Neural cell (in vitro differentiated cells): ENCODE measurements at regions not wholly inside any gene's neighbourhood (a gene's known extent, or its start where the extent isn't known, plus 50 kb on each side); places are given as distances from the start of the nearest gene placed in this dataset.

Source experiments
- H2AFZ ChIP-seq: fragments of 200-600, 300-800 bp; sonication (generic), shearing (Covaris generic); 2 replicates; pipeline ENCODE4 v1.6.0; 2014; ENCODE audit warnings: low read depth, mild to moderate bottlenecking, antibody characterized with exemption, low read length, moderate library complexity
- H3F3A ChIP-seq: fragments of 200-600 bp; shearing (Covaris generic); 2 replicates; pipeline ENCODE4 v1.6.1; 2016; ENCODE audit warnings: mild to moderate bottlenecking, moderate library complexity, mixed read lengths, antibody characterized with exemption, low read length; ENCODE audit not compliant: insufficient read depth, poor library complexity, severe bottlenecking
- H3K27ac ChIP-seq: fragments of 200-600, 300-800 bp; sonication (generic), shearing (Covaris generic); 2 replicates; pipeline ENCODE4 v1.5.1; 2014; ENCODE audit warnings: mild to moderate bottlenecking, low read length, moderate library complexity
- H3K27me3 ChIP-seq: fragments of 300-800, 200-600 bp; sonication (generic), shearing (Covaris generic); 2 replicates; pipeline ENCODE4 v1.6.0; 2014; ENCODE audit warnings: mild to moderate bottlenecking, low read depth, low read length, moderate library complexity; ENCODE audit not compliant: insufficient read depth
- H3K36me3 ChIP-seq: fragments of 300-800, 200-600 bp; sonication (generic), shearing (Covaris generic); 2 replicates; pipeline ENCODE4 v1.5.1; 2014; ENCODE audit warnings: mild to moderate bottlenecking, antibody characterized with exemption, low read length, moderate library complexity; ENCODE audit not compliant: insufficient read depth
- H3K4me2 ChIP-seq: fragments of 300-800, 200-600 bp; sonication (generic), shearing (Covaris generic); 2 replicates; pipeline ENCODE4 v1.6.0; 2014; ENCODE audit warnings: mild to moderate bottlenecking, low read length
- H3K4me3 ChIP-seq: fragments of 300-800, 200-600 bp; sonication (generic), shearing (Covaris generic); 2 replicates; pipeline ENCODE4 v1.5.1; 2014; ENCODE audit warnings: mild to moderate bottlenecking, low read length, moderate library complexity
- H3K79me2 ChIP-seq: fragments of 200-600 bp; shearing (Covaris generic); replicated peaks from 2 replicates; pipeline ENCODE4 v1.6.0; 2014; ENCODE audit warnings: mild to moderate bottlenecking, low read length, moderate library complexity; ENCODE audit not compliant: insufficient read depth
- H3K9ac ChIP-seq: fragments of 300-800, 200-600 bp; sonication (generic), shearing (Covaris generic); 2 replicates; pipeline ENCODE4 v1.6.1; 2016; ENCODE audit warnings: mild to moderate bottlenecking, low read length, mixed read lengths
- H3K9me2 ChIP-seq: fragments of 200-600 bp; shearing (Covaris generic); 2 replicates; pipeline ENCODE4 v1.6.1; 2016; ENCODE audit warnings: mild to moderate bottlenecking, low read length, mixed read lengths; ENCODE audit not compliant: insufficient read depth
- H3K9me3 ChIP-seq: fragments of 200-600, 300-800 bp; sonication (generic), shearing (Covaris generic); 2 replicates; pipeline ENCODE4 v1.6.1; 2016; ENCODE audit warnings: mild to moderate bottlenecking, mixed run types, low read length, moderate library complexity, mixed read lengths
- H4K20me1 ChIP-seq: fragments of 200-600 bp; shearing (Covaris generic); 2 replicates; pipeline ENCODE4 v1.6.1; 2016; ENCODE audit warnings: mild to moderate bottlenecking, mixed run types; ENCODE audit not compliant: insufficient read depth
- CTCF ChIP-seq: fragments of 450-650 bp; IDR thresholded peaks from 2 replicates; pipeline ENCODE4 v1.5.1; 2014; ENCODE audit warnings: antibody characterized with exemption, mild to moderate bottlenecking, moderate library complexity; ENCODE audit not compliant: poor library complexity, severe bottlenecking
- EP300 ChIP-seq: fragments of 450-650 bp; conservative IDR thresholded peaks from 2 replicates; pipeline ENCODE4 v1.6.1; 2014; ENCODE audit warnings: antibody characterized with exemption, mild to moderate bottlenecking, moderate library complexity; ENCODE audit not compliant: poor library complexity, severe bottlenecking
- EZH2 ChIP-seq: fragments of 200-600, 300-800 bp; shearing (Covaris generic), sonication (generic); IDR thresholded peaks from 2 replicates; pipeline ENCODE4 v1.6.1; 2014; ENCODE audit warnings: antibody characterized with exemption, low read length, borderline replicate concordance, mild to moderate bottlenecking; ENCODE audit not compliant: insufficient read depth, poor library complexity, severe bottlenecking
- MXI1 ChIP-seq: fragments of 450-650 bp; conservative IDR thresholded peaks from 2 replicates; pipeline ENCODE4 v1.6.1; 2014; ENCODE audit warnings: antibody characterized with exemption, mild to moderate bottlenecking; ENCODE audit not compliant: poor library complexity, severe bottlenecking
- POLR2AphosphoS5 ChIP-seq: IDR thresholded peaks from 2 replicates; pipeline ENCODE4 v1.6.1; 2012
- RAD21 ChIP-seq: fragments of 450-650 bp; conservative IDR thresholded peaks from 2 replicates; pipeline ENCODE4 v1.6.1; 2014; ENCODE audit warnings: antibody characterized with exemption, mild to moderate bottlenecking, moderate library complexity
- SMC3 ChIP-seq: fragments of 450-650 bp; conservative IDR thresholded peaks from 2 replicates; pipeline ENCODE4 v1.6.1; 2014; ENCODE audit warnings: antibody characterized with exemption, mild to moderate bottlenecking, moderate library complexity; ENCODE audit not compliant: poor library complexity
- TAF1 ChIP-seq: IDR thresholded peaks from 2 replicates; pipeline ENCODE4 v1.6.1; 2012; ENCODE audit warnings: low read depth
- TF ChIP-seq, protein P1 (sequence below): IDR thresholded peaks from 2 replicates; pipeline ENCODE4 v1.6.1; 2012; ENCODE audit warnings: borderline replicate concordance

DNA sequence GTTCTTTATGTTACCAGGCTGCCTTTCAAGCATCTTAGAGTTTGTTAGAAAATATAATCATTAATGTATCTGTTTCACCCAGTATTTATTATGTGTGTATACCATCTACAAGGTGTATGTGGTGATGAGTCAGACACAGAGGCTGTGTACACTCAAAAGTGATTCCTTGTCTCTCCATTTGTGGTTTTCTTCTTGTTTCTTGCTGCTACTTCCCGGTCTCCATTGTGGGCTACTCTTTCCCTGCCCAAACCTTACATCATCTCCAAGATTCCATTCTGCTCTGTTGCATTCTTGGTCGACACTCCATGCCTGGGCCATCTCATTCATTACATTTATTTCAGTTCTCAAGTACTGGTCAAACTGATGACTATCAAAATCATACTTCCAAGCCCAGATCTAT is 182.2 kb upstream of the STXBP5 start:
- no peaks in the 10 kb centered on the region for H3F3A ChIP-seq
- no peak for TF ChIP-seq SMC3
- no peak for TF ChIP-seq CTCF
- no peak for TF ChIP-seq POLR2AphosphoS5
- no peak for TF ChIP-seq RAD21
- no peak for TF ChIP-seq EZH2
- TF ChIP-seq EP300 = no peak
- TF ChIP-seq, protein P1, sequence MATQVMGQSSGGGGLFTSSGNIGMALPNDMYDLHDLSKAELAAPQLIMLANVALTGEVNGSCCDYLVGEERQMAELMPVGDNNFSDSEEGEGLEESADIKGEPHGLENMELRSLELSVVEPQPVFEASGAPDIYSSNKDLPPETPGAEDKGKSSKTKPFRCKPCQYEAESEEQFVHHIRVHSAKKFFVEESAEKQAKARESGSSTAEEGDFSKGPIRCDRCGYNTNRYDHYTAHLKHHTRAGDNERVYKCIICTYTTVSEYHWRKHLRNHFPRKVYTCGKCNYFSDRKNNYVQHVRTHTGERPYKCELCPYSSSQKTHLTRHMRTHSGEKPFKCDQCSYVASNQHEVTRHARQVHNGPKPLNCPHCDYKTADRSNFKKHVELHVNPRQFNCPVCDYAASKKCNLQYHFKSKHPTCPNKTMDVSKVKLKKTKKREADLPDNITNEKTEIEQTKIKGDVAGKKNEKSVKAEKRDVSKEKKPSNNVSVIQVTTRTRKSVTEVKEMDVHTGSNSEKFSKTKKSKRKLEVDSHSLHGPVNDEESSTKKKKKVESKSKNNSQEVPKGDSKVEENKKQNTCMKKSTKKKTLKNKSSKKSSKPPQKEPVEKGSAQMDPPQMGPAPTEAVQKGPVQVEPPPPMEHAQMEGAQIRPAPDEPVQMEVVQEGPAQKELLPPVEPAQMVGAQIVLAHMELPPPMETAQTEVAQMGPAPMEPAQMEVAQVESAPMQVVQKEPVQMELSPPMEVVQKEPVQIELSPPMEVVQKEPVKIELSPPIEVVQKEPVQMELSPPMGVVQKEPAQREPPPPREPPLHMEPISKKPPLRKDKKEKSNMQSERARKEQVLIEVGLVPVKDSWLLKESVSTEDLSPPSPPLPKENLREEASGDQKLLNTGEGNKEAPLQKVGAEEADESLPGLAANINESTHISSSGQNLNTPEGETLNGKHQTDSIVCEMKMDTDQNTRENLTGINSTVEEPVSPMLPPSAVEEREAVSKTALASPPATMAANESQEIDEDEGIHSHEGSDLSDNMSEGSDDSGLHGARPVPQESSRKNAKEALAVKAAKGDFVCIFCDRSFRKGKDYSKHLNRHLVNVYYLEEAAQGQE = no peak
- TF ChIP-seq TAF1 = no peak
- no peak for TF ChIP-seq MXI1
- no peak overlapping the region for H3K27ac ChIP-seq
- H3K4me2 ChIP-seq = no peak overlapping the region
- H3K9me3 ChIP-seq = no peaks in the 10 kb centered on the region
- H3K27me3 ChIP-seq = no peaks in the 10 kb centered on the region
- H3K4me3 ChIP-seq = no peak overlapping the region
- H2AFZ ChIP-seq = no peak overlapping the region
- no peaks in the 10 kb centered on the region for H4K20me1 ChIP-seq
- no peaks in the 10 kb centered on the region for H3K9me2 ChIP-seq
- H3K9ac ChIP-seq = no peak overlapping the region
- no peaks in the 10 kb centered on the region for H3K36me3 ChIP-seq
- H3K79me2 ChIP-seq = no peaks in the 10 kb centered on the region

DNA sequence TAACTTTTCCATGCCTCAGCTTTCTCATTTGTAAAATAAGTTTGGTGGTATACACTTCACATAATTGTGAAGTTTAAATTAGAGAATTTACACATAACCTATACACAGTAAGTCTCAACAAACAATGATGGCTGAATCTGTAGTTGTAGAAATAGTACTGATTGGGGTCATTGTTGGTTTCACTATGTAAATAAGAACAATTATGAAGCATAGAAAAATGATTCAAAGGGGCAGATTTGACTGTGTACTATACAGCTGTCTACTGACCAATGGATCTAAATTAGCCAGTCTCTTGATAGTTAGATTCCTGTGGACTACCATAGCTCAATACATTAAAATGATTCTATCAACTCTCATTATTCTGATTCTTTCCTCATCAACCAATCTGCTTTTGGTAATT is 181.1 kb upstream of the STXBP5 start:
- Histone ChIP-seq H3K4me3 (no peak overlapping the region), H4K20me1 (no peaks in the 10 kb centered on the region), H2AFZ (no peak overlapping the region), H3K79me2 (no peaks in the 10 kb centered on the region), H3F3A (no peaks in the 10 kb centered on the region), H3K4me2 (no peak overlapping the region), H3K36me3 (no peaks in the 10 kb centered on the region), H3K9me3 (no peaks in the 10 kb centered on the region), H3K9ac (no peak overlapping the region), H3K9me2 (no peaks in the 10 kb centered on the region), H3K27me3 (no peaks in the 10 kb centered on the region), H3K27ac (no peak overlapping the region)
- no peak for TF ChIP-seq POLR2AphosphoS5
- TF ChIP-seq, protein P1 = no peak
- TF ChIP-seq RAD21 = no peak
- TF ChIP-seq MXI1 = no peak
- TF ChIP-seq CTCF = no peak
- no peak for TF ChIP-seq TAF1
- no peak for TF ChIP-seq EZH2
- TF ChIP-seq SMC3 = no peak
- no peak for TF ChIP-seq EP300
